MM.1S (cell line): ENCODE measurements at regions not wholly inside any gene's neighbourhood (a gene's known extent, or its start where the extent isn't known, plus 50 kb on each side); places are given as distances from the start of the nearest gene placed in this dataset.

Experiments used
- CTCF ChIP-seq: fragments of 300-600 bp; sonication (generic); IDR thresholded peaks from 2 replicates; pipeline ENCODE4 v1.5.1; 2016; ENCODE audit warnings: antibody characterized with exemption, low read length, mixed read lengths
- EZH2 ChIP-seq: fragments of 300-600 bp; sonication (generic); optimal IDR thresholded peaks from 2 replicates; pipeline ENCODE3; 2017; ENCODE audit warnings: low read depth, mild to moderate bottlenecking, antibody characterized with exemption, low read length, mixed read lengths
- EZH2phosphoT487 ChIP-seq: fragments of 300-600 bp; sonication (generic); IDR thresholded peaks from 2 replicates; pipeline ENCODE4 v1.6.1; 2018; ENCODE audit warnings: antibody characterized with exemption, low read length

GRCh38 chr11:79807506-79807905, 366.7 kb upstream of the TENM4 start:
- TF ChIP-seq EZH2, result no peak
- TF ChIP-seq CTCF, result no peak
- no peak for TF ChIP-seq EZH2phosphoT487
